ENCODE measurements at regions not wholly inside any gene's neighbourhood (a gene's known extent, or its start where the extent isn't known, plus 50 kb on each side); places are given as distances from the start of the nearest gene placed in this dataset.

GRCh38 chr4:138030375-138030774 is 211.8 kb downstream of the SLC7A11 start:
- TF ChIP-seq POLR2AphosphoS5 (IDR thresholded peaks at IDR 0.05; ENCODE audit: low read depth, low read length) (no peak), POLR2A (IDR thresholded peaks at IDR 0.05; ENCODE audit: low read depth, low read length) (no peak), TAF1 (IDR thresholded peaks at IDR 0.05; ENCODE audit: low read depth, low read length) (no peak), SPI1 (IDR thresholded peaks at IDR 0.05; ENCODE audit: low read depth, low read length) (no peak)

All from GM12891 (cell line).